ENCODE measurements at regions not wholly inside any gene's neighbourhood (a gene's known extent, or its start where the extent isn't known, plus 50 kb on each side); places are given as distances from the start of the nearest gene placed in this dataset.
"Not testable (repeated sequence)": the region's sequence is repeated elsewhere in the genome, so short reads cannot be mapped to it uniquely, and the experiment has no call there.

- DNase-seq: no peak
These were observed 117.4 kb upstream of the GDNF start for GRCh38 chr5:37957218-37957617.

GRCh38 chr5:37955748-37956147 is 115.9 kb upstream of the GDNF start:
- DNase-seq: no peak

GRCh38 chr5:37954561-37954960 is 114.7 kb upstream of the GDNF start:
- DNase-seq: no peak

- DNase-seq: no peak
These were observed 112.3 kb upstream of the GDNF start for GRCh38 chr5:37951946-37952721.

GRCh38 chr5:37950436-37950835 is 110.6 kb upstream of the GDNF start:
- no peak for DNase-seq

GRCh38 chr5:37945446-37945845 is 105.6 kb upstream of the GDNF start:
- no peak for DNase-seq

- DNase-seq: not testable (repeated sequence)
These were observed 103.3 kb upstream of the GDNF start for GRCh38 chr5:37943136-37943535.

GRCh38 chr5:37940931-37941623 is 101.2 kb upstream of the GDNF start:
- no peak for DNase-seq

- DNase-seq: no peak
These were observed 99.0 kb upstream of the GDNF start for GRCh38 chr5:37938861-37939260.

- DNase-seq: no peak
These were observed 98.4 kb upstream of the GDNF start for GRCh38 chr5:37938076-37938852.

GRCh38 chr5:37936091-37936490 is 96.2 kb upstream of the GDNF start:
- no peak for DNase-seq

- no peak for DNase-seq
These were observed 93.7 kb upstream of the GDNF start for GRCh38 chr5:37933576-37933975.

- DNase-seq: no peak
These were observed 92.6 kb upstream of the GDNF start for GRCh38 chr5:37932450-37932849.

GRCh38 chr5:37931541-37931940 is 91.7 kb upstream of the GDNF start:
- DNase-seq: no peak

GRCh38 chr5:37930350-37930749 is 90.5 kb upstream of the GDNF start:
- no peak for DNase-seq

GRCh38 chr5:37929791-37930190 is 90.0 kb upstream of the GDNF start:
- no peak for DNase-seq

- not testable (repeated sequence) for DNase-seq
These were observed 87.9 kb upstream of the GDNF start for GRCh38 chr5:37927753-37928152.

- DNase-seq: no peak
These were observed 86.9 kb upstream of the GDNF start for GRCh38 chr5:37926732-37927131.

GRCh38 chr5:37921452-37921851 is 81.6 kb upstream of the GDNF start:
- no peak for DNase-seq

GRCh38 chr5:37918424-37918823 is 78.6 kb upstream of the GDNF start:
- DNase-seq: no peak

- no peak for DNase-seq
These were observed 76.7 kb upstream of the GDNF start for GRCh38 chr5:37916525-37916924.

- no peak for DNase-seq
These were observed 75.4 kb upstream of the GDNF start for GRCh38 chr5:37915097-37915736.

GRCh38 chr5:37909610-37910266 is 69.9 kb upstream of the GDNF start:
- DNase-seq: not testable (repeated sequence)

Measured in NCI-H2029 treated with DMSO at 0.1 percent for 48 hours (cell line).